ENCODE measurements at regions not wholly inside any gene's neighbourhood (a gene's known extent, or its start where the extent isn't known, plus 50 kb on each side); places are given as distances from the start of the nearest gene placed in this dataset.
"Not testable (repeated sequence)": the region's sequence is repeated elsewhere in the genome, so short reads cannot be mapped to it uniquely, and the experiment has no call there.

DNA sequence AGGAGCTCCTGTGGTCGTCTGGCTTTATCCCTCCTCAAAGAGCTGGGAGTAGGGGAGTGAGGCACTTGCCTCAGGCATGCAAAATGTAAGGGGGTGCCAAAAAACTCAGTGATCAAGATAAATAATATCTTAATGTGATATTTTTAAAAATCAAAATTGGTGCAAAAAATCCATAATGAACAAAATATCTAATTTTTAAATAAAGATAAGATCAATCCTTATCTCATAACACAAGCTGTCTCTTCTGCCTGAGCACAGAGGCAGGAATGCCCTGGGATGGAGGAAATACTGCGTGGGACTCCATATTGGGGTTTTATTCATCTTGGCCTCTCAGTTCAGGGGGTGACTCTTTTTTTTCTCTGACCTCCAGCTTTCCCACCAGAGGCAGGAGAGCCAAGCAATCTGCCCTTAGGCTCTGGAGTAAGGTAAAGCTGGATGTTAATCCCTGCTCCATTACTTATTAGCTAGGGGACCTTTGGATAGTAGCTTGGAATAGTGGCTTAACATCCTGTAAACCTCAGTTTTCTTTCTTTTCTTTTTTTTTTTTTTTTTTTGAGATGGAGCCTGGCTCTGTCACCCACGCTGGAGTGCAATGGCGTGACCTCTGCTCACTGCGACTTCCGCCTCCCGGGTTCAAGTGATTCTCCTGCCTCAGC is 77.3 kb upstream of the NFASC start:
- Histone ChIP-seq H3K9me3 (replicated peaks in 1 of 2; ENCODE audit: control insufficient read depth in 2 of 2, insufficient read depth in 1 of 2, low read depth in 1 of 2, low read length in 2 of 2) (peaks cover 0 to 2% of the 10 kb centered on the region in 2 donors), H3K4ac (ENCODE audit: low read length) (no peak overlapping the region), H3K4me3 (ENCODE audit: low read length in 2 of 2) (no peak overlapping the region), H3K27ac (replicated peaks; ENCODE audit: low read length) (no peak overlapping the region), H3K9ac (ENCODE audit: low read depth, low read length, poor library complexity) (no peak overlapping the region), H3K4me2 (ENCODE audit: insufficient read depth, low read length, poor library complexity, severe bottlenecking) (no peak overlapping the region), H3K4me1 (ENCODE audit: control insufficient read depth in 2 of 2, insufficient read depth in 1 of 2, low read depth in 1 of 2, low read length in 2 of 2) (no peaks in the 10 kb centered on the region), H2BK15ac (ENCODE audit: low read length) (no peak overlapping the region), H4K8ac (ENCODE audit: low read depth, low read length) (no peak overlapping the region), H3K79me1 (ENCODE audit: low read depth, low read length) (no peaks in the 10 kb centered on the region), H2BK12ac (ENCODE audit: low read length) (no peak overlapping the region), H4K91ac (ENCODE audit: low read depth, low read length, poor library complexity) (no peak overlapping the region), H3K14ac (ENCODE audit: low read length) (no peak overlapping the region), H2AK5ac (ENCODE audit: low read depth, low read length) (no peak overlapping the region), H2BK5ac (ENCODE audit: low read length) (no peak overlapping the region), H2AFZ (ENCODE audit: low read length) (no peak overlapping the region), H2BK120ac (ENCODE audit: low read depth, low read length) (no peak overlapping the region), H3K27me3 (ENCODE audit: control insufficient read depth in 3 of 3, insufficient read depth in 3 of 3, low read depth in 1 of 3, low read length in 3 of 3) (peaks cover 0 to 4% (median 0%) of the 10 kb centered on the region in 3 experiments), H3K36me3 (replicated peaks in 1 of 2; ENCODE audit: control insufficient read depth in 2 of 2, insufficient read depth in 2 of 2, low read length in 2 of 2) (no peaks in the 10 kb centered on the region), H3K18ac (ENCODE audit: low read length) (no peak overlapping the region), H3K23ac (ENCODE audit: low read depth, low read length, poor library complexity) (no peak overlapping the region)
- DNase-seq (ENCODE audit: low spot score), result no peak
- WGBS, 2 donors (ENCODE audit: extremely low coverage in 2 of 2, insufficient read length in 2 of 2, insufficient replicate concordance in 1 of 2), result no CpG with 5 or more reads among the region's 7 CpGs

DNA sequence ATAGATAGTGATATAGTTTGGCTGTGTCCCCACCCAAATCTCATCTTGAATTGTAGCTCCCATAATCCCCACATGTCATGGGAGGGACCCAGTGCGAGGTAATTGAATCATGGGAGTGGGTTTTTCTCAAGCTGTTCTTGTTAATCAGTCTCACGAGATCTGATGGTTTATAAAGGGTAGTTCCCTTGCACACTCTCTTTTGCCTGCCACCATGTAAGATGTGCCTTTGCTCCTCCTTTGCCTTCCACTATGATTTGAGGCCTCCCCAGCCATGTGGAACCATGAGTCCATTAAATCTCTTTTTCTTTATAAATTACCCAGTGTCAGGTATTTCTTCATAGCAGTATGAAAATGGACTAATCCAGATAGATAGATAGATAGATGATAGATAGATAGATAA is 73.8 kb upstream of the NFASC start:
- not testable (repeated sequence) for H3K27me3 ChIP-seq (ENCODE audit: control insufficient read depth in 3 of 3, insufficient read depth in 3 of 3, low read depth in 1 of 3, low read length in 3 of 3)

DNA sequence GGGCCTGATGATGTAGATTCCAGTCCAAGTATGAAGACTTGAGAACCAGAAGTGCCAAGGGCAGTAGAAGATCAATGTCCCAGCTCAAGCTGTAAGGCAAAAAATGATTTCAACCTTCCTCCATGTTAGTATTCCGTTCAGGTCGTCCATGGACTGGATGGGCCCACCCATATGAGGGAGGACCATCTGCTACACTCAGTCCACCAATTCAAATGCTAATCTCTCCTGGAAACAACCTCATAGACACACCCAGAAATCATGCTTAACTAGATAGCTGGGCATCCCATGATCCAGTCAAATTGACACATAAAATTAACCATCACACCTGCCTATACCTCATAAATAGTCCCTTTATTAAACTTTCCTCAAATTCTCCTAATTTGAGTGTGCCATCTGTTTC is 73.3 kb upstream of the NFASC start:
- no peak overlapping the region for H4K91ac ChIP-seq (ENCODE audit: low read depth, low read length, poor library complexity)
- no peak overlapping the region for H2BK120ac ChIP-seq (ENCODE audit: low read depth, low read length)
- no peak overlapping the region for H3K23ac ChIP-seq (ENCODE audit: low read depth, low read length, poor library complexity)
- no peaks in the 10 kb centered on the region for H3K4me1 ChIP-seq (ENCODE audit: control insufficient read depth in 2 of 2, insufficient read depth in 1 of 2, low read depth in 1 of 2, low read length in 2 of 2)
- H3K18ac ChIP-seq (ENCODE audit: low read length), result no peak overlapping the region
- H3K9ac ChIP-seq (ENCODE audit: low read depth, low read length, poor library complexity), result no peak overlapping the region
- no peak overlapping the region for H3K4ac ChIP-seq (ENCODE audit: low read length)
- H3K36me3 ChIP-seq (replicated peaks in 1 of 2; ENCODE audit: control insufficient read depth in 2 of 2, insufficient read depth in 2 of 2, low read length in 2 of 2), result no peaks in the 10 kb centered on the region
- no peak overlapping the region for H4K8ac ChIP-seq (ENCODE audit: low read depth, low read length)
- H3K14ac ChIP-seq (ENCODE audit: low read length), result no peak overlapping the region
- H3K4me2 ChIP-seq (ENCODE audit: insufficient read depth, low read length, poor library complexity, severe bottlenecking), result no peak overlapping the region
- H2BK5ac ChIP-seq (ENCODE audit: low read length), result no peak overlapping the region
- no CpG with 5 or more reads among the region's 2 CpGs for WGBS, 2 donors (ENCODE audit: extremely low coverage in 2 of 2, insufficient read length in 2 of 2, insufficient replicate concordance in 1 of 2)
- H2AFZ ChIP-seq (ENCODE audit: low read length), result no peak overlapping the region
- no peak overlapping the region for H2AK5ac ChIP-seq (ENCODE audit: low read depth, low read length)
- H3K9me3 ChIP-seq (replicated peaks in 1 of 2; ENCODE audit: control insufficient read depth in 2 of 2, insufficient read depth in 1 of 2, low read depth in 1 of 2, low read length in 2 of 2), result peaks cover 0 to 2% of the 10 kb centered on the region in 2 donors
- no peak overlapping the region for H2BK12ac ChIP-seq (ENCODE audit: low read length)
- peaks cover 0 to 8% (median 0%) of the 10 kb centered on the region in 3 experiments for H3K27me3 ChIP-seq (ENCODE audit: control insufficient read depth in 3 of 3, insufficient read depth in 3 of 3, low read depth in 1 of 3, low read length in 3 of 3)
- no peaks in the 10 kb centered on the region for H3K79me1 ChIP-seq (ENCODE audit: low read depth, low read length)
- no peak overlapping the region for H2BK15ac ChIP-seq (ENCODE audit: low read length)
- no peak overlapping the region for H3K4me3 ChIP-seq (ENCODE audit: low read length in 2 of 2)
- H3K27ac ChIP-seq (replicated peaks; ENCODE audit: low read length), result no peak overlapping the region
- DNase-seq (ENCODE audit: low spot score), result no peak

More for the DNA sequence above, 73.8 kb upstream of the NFASC start:
- not testable (repeated sequence) for H3K79me1 ChIP-seq (ENCODE audit: low read depth, low read length); H3K9me3 ChIP-seq (replicated peaks in 1 of 2; ENCODE audit: control insufficient read depth in 2 of 2, insufficient read depth in 1 of 2, low read depth in 1 of 2, low read length in 2 of 2); H3K36me3 ChIP-seq (replicated peaks in 1 of 2; ENCODE audit: control insufficient read depth in 2 of 2, insufficient read depth in 2 of 2, low read length in 2 of 2); H3K4ac ChIP-seq (ENCODE audit: low read length); H3K4me2 ChIP-seq (ENCODE audit: insufficient read depth, low read length, poor library complexity, severe bottlenecking); DNase-seq (ENCODE audit: low spot score); H3K14ac ChIP-seq (ENCODE audit: low read length); H2AFZ ChIP-seq (ENCODE audit: low read length); H3K27ac ChIP-seq (replicated peaks; ENCODE audit: low read length); H3K18ac ChIP-seq (ENCODE audit: low read length); H3K23ac ChIP-seq (ENCODE audit: low read depth, low read length, poor library complexity); H3K9ac ChIP-seq (ENCODE audit: low read depth, low read length, poor library complexity); H2BK5ac ChIP-seq (ENCODE audit: low read length); H4K91ac ChIP-seq (ENCODE audit: low read depth, low read length, poor library complexity); H3K4me3 ChIP-seq (ENCODE audit: low read length in 2 of 2); H2BK12ac ChIP-seq (ENCODE audit: low read length); H4K8ac ChIP-seq (ENCODE audit: low read depth, low read length); H2BK120ac ChIP-seq (ENCODE audit: low read depth, low read length); H3K4me1 ChIP-seq (ENCODE audit: control insufficient read depth in 2 of 2, insufficient read depth in 1 of 2, low read depth in 1 of 2, low read length in 2 of 2); H2BK15ac ChIP-seq (ENCODE audit: low read length); H2AK5ac ChIP-seq (ENCODE audit: low read depth, low read length)
- no CpG with 5 or more reads among the region's 2 CpGs for WGBS, 2 donors (ENCODE audit: extremely low coverage in 2 of 2, insufficient read length in 2 of 2, insufficient replicate concordance in 1 of 2)

DNA sequence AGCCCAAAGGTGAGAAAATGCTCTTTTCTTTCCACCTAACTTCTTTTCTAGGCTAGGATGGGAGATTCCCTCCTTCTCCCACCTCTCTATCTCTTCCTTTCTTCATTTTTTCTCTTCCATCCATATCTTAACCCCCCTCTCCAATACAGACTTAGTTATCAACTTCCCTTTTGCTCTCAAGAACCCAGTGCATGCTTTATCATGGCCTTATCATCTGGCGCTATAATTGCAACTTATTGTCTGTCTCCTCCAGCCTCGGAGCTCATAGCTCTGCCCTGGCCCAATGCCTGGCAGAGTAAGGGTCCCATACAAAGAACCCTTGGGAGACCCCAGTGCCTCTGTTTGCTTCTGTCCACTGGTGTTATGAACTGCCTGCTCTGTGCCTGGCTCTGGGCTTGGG is 71.0 kb upstream of the NFASC start:
- Histone ChIP-seq H3K9me3 (replicated peaks in 1 of 2; ENCODE audit: control insufficient read depth in 2 of 2, insufficient read depth in 1 of 2, low read depth in 1 of 2, low read length in 2 of 2) (peaks cover 0 to 2% of the 10 kb centered on the region in 2 donors), H4K8ac (ENCODE audit: low read depth, low read length) (no peak overlapping the region), H2BK12ac (ENCODE audit: low read length) (no peak overlapping the region), H2BK15ac (ENCODE audit: low read length) (no peak overlapping the region), H3K18ac (ENCODE audit: low read length) (no peak overlapping the region), H3K27ac (replicated peaks; ENCODE audit: low read length) (no peak overlapping the region), H3K79me1 (ENCODE audit: low read depth, low read length) (no peaks in the 10 kb centered on the region), H3K4me2 (ENCODE audit: insufficient read depth, low read length, poor library complexity, severe bottlenecking) (no peak overlapping the region), H3K4ac (ENCODE audit: low read length) (no peak overlapping the region), H2AFZ (ENCODE audit: low read length) (no peak overlapping the region), H3K4me3 (ENCODE audit: low read length in 2 of 2) (no peak overlapping the region), H3K4me1 (ENCODE audit: control insufficient read depth in 2 of 2, insufficient read depth in 1 of 2, low read depth in 1 of 2, low read length in 2 of 2) (peaks cover 0 to 2% of the 10 kb centered on the region in 2 donors), H3K23ac (ENCODE audit: low read depth, low read length, poor library complexity) (no peak overlapping the region), H3K36me3 (replicated peaks in 1 of 2; ENCODE audit: control insufficient read depth in 2 of 2, insufficient read depth in 2 of 2, low read length in 2 of 2) (no peaks in the 10 kb centered on the region), H2AK5ac (ENCODE audit: low read depth, low read length) (no peak overlapping the region), H3K14ac (ENCODE audit: low read length) (no peak overlapping the region), H3K27me3 (ENCODE audit: control insufficient read depth in 3 of 3, insufficient read depth in 3 of 3, low read depth in 1 of 3, low read length in 3 of 3) (peaks cover 0 to 7% (median 0%) of the 10 kb centered on the region in 3 experiments), H2BK5ac (ENCODE audit: low read length) (no peak overlapping the region), H2BK120ac (ENCODE audit: low read depth, low read length) (no peak overlapping the region), H3K9ac (ENCODE audit: low read depth, low read length, poor library complexity) (no peak overlapping the region), H4K91ac (ENCODE audit: low read depth, low read length, poor library complexity) (no peak overlapping the region)
- WGBS, 2 donors (ENCODE audit: extremely low coverage in 2 of 2, insufficient read length in 2 of 2, insufficient replicate concordance in 1 of 2), result no CpG with 5 or more reads among the region's 2 CpGs
- no peak for DNase-seq (ENCODE audit: low spot score)
